Stimulated activated CD4-positive, alpha-beta T cell treated with anti-CD3 and anti-CD28 coated beads, Interleukin-1b, Interleukin-23, amount 100 ng/mL, for 4 hours (primary cell): ENCODE measurements at regions not wholly inside any gene's neighbourhood (a gene's known extent, or its start where the extent isn't known, plus 50 kb on each side); places are given as distances from the start of the nearest gene placed in this dataset.
"Not testable (repeated sequence)": the region's sequence is repeated elsewhere in the genome, so short reads cannot be mapped to it uniquely, and the experiment has no call there.

ENCODE experiments used
- DNase-seq, 2 donors: peaks; one replicate each; pipeline ENCODE4 v3.0.0-alpha.2; 2020; ENCODE audit warnings: low read depth in 2 of 2

GRCh38 chr5:102049517-102049916 is 246.6 kb downstream of the SLCO4C1 start:
- DNase-seq = no peak

- DNase-seq = no peak
These were observed 247.1 kb downstream of the SLCO4C1 start for GRCh38 chr5:102048940-102049339.

- DNase-seq = not testable (repeated sequence)
These were observed 249.0 kb downstream of the SLCO4C1 start for GRCh38 chr5:102047073-102047472.

- no peak for DNase-seq
These were observed 255.8 kb downstream of the SLCO4C1 start for GRCh38 chr5:102040326-102040725.

GRCh38 chr5:102036927-102037326 is 259.2 kb downstream of the SLCO4C1 start:
- no peak for DNase-seq

- no peak for DNase-seq
These were observed 264.4 kb downstream of the SLCO4C1 start for GRCh38 chr5:102031711-102032110.

- DNase-seq = no peak
These were observed 277.4 kb downstream of the SLCO4C1 start for GRCh38 chr5:102018690-102019089.

GRCh38 chr5:102018279-102018678 is 277.8 kb downstream of the SLCO4C1 start:
- no peak for DNase-seq

GRCh38 chr5:102014371-102014770 is 281.7 kb downstream of the SLCO4C1 start:
- DNase-seq = no peak

- DNase-seq = no peak
These were observed 285.4 kb downstream of the SLCO4C1 start for GRCh38 chr5:102010644-102011043.

GRCh38 chr5:101997235-101997634 is 298.8 kb downstream of the SLCO4C1 start:
- DNase-seq = no peak

GRCh38 chr5:101995585-101995984 is 300.5 kb downstream of the SLCO4C1 start:
- no peak for DNase-seq

GRCh38 chr5:101991486-101991885 is 304.6 kb downstream of the SLCO4C1 start:
- DNase-seq = no peak

- DNase-seq = no peak
These were observed 306.4 kb downstream of the SLCO4C1 start for GRCh38 chr5:101989659-101990058.

GRCh38 chr5:101977729-101978345 is 318.2 kb downstream of the SLCO4C1 start:
- no peak for DNase-seq

GRCh38 chr5:101976933-101977332 is 319.2 kb downstream of the SLCO4C1 start:
- no peak for DNase-seq

- DNase-seq = no peak
These were observed 326.3 kb downstream of the SLCO4C1 start for GRCh38 chr5:101969742-101970141.

GRCh38 chr5:101966476-101966875 is 329.6 kb downstream of the SLCO4C1 start:
- no peak for DNase-seq

GRCh38 chr5:101955891-101956290 is 340.2 kb downstream of the SLCO4C1 start:
- no peak for DNase-seq

- DNase-seq = no peak
These were observed 346.1 kb downstream of the SLCO4C1 start for GRCh38 chr5:101950019-101950418.

- DNase-seq = no peak
These were observed 347.5 kb downstream of the SLCO4C1 start for GRCh38 chr5:101948615-101949014.

GRCh38 chr5:101943784-101944183 is 352.3 kb downstream of the SLCO4C1 start:
- no peak for DNase-seq

- DNase-seq = no peak
These were observed 353.7 kb downstream of the SLCO4C1 start for GRCh38 chr5:101942321-101942882.

- DNase-seq = no peak
These were observed 359.0 kb downstream of the SLCO4C1 start for GRCh38 chr5:101937041-101937440.
